ENCODE measurements at regions not wholly inside any gene's neighbourhood (a gene's known extent, or its start where the extent isn't known, plus 50 kb on each side); places are given as distances from the start of the nearest gene placed in this dataset.

GRCh38 chr11:113554526-113554925 lies 79.3 kb upstream of the DRD2 start:
- DNase-seq, result no peak

GRCh38 chr11:113553915-113554314 lies 78.7 kb upstream of the DRD2 start:
- no peak for DNase-seq

- DNase-seq, result no peak
Observed at GRCh38 chr11:113553235-113553634, 78.0 kb upstream of the DRD2 start.

DNA sequence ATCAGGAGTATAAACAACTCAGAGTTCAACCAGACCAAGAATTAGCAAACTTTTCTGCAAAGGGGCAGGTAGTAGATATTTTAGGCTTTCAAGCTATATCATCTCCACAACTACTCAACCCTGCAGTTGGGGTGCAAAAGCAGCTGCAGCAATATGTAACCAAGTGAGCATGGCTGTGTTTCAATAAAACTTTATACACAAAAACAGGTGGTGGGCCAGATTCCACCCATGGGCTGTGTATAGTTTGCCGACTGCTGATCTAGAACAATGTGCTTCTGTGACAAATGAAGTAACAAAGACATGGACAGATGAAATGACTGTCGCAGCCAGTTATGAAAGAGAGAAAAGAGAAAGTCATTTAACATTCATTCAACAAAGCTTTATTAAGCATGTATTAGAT lies 77.1 kb upstream of the DRD2 start:
- DNase-seq, result no peak

DNA sequence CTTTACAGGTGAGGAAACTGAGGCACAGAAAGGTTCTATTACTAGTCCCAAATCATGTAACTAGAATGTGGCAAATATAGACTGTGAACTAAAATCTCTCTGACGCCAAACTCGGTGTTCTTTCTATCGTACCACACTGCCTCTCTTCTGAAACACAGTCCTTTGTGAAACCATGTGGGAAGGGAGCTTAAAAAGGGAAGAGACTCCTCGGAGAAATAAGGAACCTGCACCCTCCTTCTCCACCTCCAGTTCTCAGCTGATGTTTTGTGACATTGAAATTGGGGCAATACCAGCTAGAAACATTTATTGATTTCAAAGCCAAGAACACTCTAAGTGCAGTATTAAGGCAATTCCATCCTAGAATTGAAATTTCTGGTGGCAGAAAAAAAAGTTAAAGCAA lies 76.4 kb upstream of the DRD2 start:
- no peak for DNase-seq

GRCh38 chr11:113549611-113550578 lies 74.7 kb upstream of the DRD2 start:
- DNase-seq, result no peak

DNA sequence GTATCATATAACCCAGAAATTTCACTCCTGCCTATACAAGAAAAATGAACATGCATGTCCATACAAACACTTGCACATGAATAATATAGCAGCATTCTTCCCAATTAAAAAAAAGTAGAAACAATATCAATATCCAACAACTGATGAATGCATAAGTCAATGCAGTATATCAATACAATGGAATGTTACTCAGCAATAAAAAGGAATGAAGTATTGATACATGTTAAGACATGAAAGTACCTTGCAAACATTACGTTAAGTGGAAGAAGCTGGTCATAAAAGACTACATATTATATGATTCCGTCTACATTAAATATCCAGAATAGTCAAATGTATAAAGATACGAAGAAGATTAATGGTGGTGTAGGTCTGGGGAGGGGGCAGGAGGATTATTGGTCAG lies 73.9 kb upstream of the DRD2 start:
- no peak for DNase-seq

DNA sequence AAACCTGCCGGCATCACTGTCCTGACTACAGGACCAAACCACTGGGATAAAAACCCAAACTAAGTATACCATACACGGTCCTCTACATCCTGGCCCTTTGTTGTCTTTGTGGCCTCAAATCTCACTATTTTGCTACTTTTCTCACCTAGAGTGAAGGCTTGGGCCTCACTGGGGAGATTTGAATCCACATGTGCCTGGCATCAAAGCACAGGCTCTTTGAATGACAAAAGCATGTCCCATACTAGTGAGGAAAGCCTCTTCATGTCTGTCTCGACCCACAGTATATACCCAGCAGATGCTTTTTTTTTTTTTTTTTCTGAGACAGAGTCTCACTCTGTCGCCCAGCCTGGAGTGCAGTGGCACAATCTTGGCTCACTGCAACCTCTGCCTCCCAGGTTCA lies 72.5 kb upstream of the DRD2 start:
- DNase-seq, result no peak

GRCh38 chr11:113546757-113547507 lies 71.7 kb upstream of the DRD2 start:
- no peak for DNase-seq

DNA sequence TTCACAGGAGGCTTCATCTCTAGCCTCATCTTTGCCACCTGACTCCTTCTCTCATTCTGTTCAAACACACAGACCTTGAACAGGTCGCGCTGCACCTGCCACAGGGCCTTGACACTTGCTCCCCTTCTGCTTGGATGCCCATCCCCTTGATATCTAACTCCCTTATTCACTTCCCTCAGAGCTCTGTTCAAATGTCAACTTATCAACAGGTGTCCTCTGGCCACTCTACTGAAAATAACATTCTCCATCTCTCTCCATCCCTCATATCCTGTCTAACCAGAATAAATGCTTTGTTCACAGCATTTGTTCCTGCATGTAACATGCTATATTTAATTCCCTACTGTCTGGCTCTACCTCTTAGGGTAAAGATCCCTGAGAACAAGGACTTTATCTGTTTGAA lies 67.2 kb upstream of the DRD2 start:
- DNase-seq, result no peak

GRCh38 chr11:113540416-113541330 lies 65.5 kb upstream of the DRD2 start:
- DNase-seq, result no peak

DNA sequence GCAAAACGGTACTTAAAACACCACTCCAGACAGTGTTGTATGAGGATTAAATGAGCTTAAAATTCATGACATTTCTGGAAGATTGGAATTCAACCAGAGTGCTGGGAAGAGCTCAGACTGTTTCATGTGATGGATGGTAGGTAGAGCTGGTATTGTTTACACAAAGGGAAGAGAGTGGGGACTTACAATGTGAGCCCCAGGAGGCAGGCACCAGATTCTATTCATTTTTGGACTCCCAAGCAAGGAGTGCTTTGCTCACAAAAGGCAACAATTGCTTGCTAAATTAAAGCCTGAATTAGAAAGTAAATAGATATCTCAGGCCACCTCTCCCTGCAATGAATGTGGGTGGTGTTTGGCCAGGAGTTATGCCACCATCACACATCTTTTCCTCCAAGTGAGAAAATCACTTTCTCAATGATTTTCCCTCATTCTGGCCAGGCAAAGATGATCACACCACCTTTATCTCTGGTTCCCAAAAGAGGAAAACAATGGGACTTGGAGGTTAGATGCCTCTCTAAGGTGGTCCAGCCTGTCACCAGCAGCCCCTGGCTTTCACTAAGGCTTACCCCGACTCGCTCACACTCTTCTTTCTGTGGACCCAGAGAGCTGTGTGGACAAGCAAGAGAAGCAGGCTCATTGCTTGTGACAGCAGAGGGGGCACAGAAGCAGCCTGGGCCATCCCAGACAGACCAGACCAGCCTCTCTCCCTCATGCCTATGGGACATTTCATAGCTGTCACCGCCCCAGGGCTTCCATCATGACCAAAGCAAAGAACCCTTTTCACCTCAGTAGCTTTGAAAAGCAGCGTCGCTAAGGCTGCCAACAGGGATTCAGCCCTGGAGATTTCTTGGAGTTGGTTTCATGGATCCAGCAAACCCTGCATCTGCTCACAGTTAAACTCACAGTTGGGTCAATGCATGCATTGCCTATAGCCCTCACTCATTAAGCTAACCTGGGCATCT lies 63.5 kb upstream of the DRD2 start:
- DNase-seq, result no peak

- no peak for DNase-seq
Observed at GRCh38 chr11:113534625-113535024, 59.4 kb upstream of the DRD2 start.

GRCh38 chr11:113533425-113533698 lies 58.2 kb upstream of the DRD2 start:
- no peak for DNase-seq

- DNase-seq, result peak; percentile 36 to 61
Observed at GRCh38 chr11:113532697-113533424, 57.7 kb upstream of the DRD2 start.

GRCh38 chr11:113531575-113532451 lies 56.6 kb upstream of the DRD2 start:
- DNase-seq, result no peak

DNA sequence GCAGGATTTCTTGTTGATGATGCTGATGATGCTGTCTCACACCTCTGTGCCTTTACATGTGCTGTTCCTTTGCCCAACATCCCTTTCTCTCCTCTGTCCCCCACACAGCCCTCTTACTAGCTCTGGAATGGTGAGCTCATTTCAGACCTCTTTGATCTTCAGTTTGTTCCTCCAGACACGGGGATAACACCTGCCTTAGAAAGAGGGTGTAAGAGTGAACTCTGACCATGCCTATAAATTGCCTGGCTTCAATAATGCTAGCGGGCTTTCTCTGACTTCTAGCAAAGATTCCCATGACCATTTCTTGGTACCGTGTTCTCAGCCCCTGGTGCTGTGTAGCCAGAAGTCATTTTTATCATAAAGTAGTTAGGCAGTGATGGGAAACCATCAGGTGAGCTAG lies 55.9 kb upstream of the DRD2 start:
- no peak for DNase-seq

DNA sequence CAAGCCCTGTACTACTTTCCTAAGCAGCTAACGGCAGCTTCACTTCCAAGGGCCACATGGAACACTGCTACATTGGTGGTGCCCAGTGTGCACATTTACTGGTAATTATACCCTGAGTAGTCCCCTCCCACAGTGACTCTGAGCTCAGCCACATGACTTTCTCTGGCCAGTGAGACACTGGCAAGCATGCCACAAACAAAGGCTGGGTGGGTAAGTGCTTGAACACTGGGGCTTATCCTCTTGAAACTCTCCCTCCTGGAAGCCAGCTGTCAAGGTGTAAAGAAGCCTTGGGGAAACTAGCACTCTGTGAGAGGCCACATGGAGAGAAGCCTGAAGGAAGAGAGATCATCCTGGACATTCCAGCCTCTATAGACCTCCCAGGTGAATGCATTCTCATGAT lies 54.4 kb upstream of the DRD2 start:
- no peak for DNase-seq

GRCh38 chr11:113528982-113529381 lies 53.8 kb upstream of the DRD2 start:
- DNase-seq, result no peak

Measured in right lung (tissue), 2 donors.